Keratinocyte (primary cell): ENCODE measurements at regions not wholly inside any gene's neighbourhood (a gene's known extent, or its start where the extent isn't known, plus 50 kb on each side); places are given as distances from the start of the nearest gene placed in this dataset.

Experiments
- EZH2 ChIP-seq: IDR thresholded peaks from one replicate; pipeline ENCODE4 v1.6.1; 2012; ENCODE audit warnings: inconsistent platforms, mild to moderate bottlenecking, low read length, moderate library complexity
- TF ChIP-seq, protein P1 (sequence below), 3 experiments: IDR thresholded peaks in 1 of 3; conservative IDR thresholded peaks in 1 of 3; optimal IDR thresholded peaks in 1 of 3; 2 replicates in 2 of 3; 3 replicates in 1 of 3; pipeline versions ENCODE3 to v1.5.1; 2011; ENCODE audit warnings: low read length in 3 of 3, mild to moderate bottlenecking in 3 of 3, moderate library complexity in 2 of 3, control low read depth in 1 of 3, inconsistent platforms in 1 of 3; ENCODE audit not compliant: insufficient read depth in 2 of 3; ENCODE audit errors: extremely low read depth in 1 of 3

DNA sequence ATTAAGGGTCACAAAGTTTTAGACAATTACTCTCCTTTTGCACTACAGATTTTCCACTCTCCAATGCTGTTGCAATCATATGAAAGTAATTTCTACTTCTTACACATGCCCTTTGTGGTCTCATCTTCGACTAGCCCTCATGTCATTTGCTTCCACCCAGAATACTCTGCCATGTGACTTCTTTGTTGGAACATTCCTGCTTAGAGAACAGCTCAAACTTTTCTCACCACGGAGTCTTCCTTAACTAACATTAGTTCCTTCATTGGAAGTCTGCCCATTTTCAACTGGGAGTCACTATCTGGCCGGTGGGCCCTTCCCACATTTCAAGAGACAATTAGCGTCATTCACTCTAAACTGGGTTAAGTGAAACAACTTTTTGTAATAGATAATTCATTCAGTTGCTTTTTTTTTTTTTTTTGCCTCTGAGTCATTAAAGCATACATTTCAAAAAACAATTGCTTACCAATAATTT is 142.6 kb upstream of the PALMD start:
- TF ChIP-seq, protein P1, sequence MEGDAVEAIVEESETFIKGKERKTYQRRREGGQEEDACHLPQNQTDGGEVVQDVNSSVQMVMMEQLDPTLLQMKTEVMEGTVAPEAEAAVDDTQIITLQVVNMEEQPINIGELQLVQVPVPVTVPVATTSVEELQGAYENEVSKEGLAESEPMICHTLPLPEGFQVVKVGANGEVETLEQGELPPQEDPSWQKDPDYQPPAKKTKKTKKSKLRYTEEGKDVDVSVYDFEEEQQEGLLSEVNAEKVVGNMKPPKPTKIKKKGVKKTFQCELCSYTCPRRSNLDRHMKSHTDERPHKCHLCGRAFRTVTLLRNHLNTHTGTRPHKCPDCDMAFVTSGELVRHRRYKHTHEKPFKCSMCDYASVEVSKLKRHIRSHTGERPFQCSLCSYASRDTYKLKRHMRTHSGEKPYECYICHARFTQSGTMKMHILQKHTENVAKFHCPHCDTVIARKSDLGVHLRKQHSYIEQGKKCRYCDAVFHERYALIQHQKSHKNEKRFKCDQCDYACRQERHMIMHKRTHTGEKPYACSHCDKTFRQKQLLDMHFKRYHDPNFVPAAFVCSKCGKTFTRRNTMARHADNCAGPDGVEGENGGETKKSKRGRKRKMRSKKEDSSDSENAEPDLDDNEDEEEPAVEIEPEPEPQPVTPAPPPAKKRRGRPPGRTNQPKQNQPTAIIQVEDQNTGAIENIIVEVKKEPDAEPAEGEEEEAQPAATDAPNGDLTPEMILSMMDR (optimal IDR thresholded peaks at IDR 0.05 in 1 of 3, IDR thresholded peaks at IDR 0.05 in 1 of 3, conservative IDR thresholded peaks at IDR 0.05 in 1 of 3; ENCODE audit: extremely low read depth in 1 of 3, insufficient read depth in 2 of 3, low read length in 3 of 3) = no peak
- no peak for TF ChIP-seq EZH2
